H1 (cell line): ENCODE measurements at regions not wholly inside any gene's neighbourhood (a gene's known extent, or its start where the extent isn't known, plus 50 kb on each side); places are given as distances from the start of the nearest gene placed in this dataset.

Experiments
- CTCF ChIA-PET: fragments of 300-600 bp; sonication (Branson Sonifier 250); formaldehyde crosslinking; loops from one replicate; lab custom pipeline; 2021; ENCODE audit not compliant: partially characterized antibody; lab: Charles Lee
- POLR2A ChIA-PET: fragments of 300-600 bp; sonication (Branson Sonifier 250); formaldehyde crosslinking; loops from one replicate; lab custom pipeline; 2021; ENCODE audit warnings: inconsistent platforms; ENCODE audit not compliant: partially characterized antibody; lab: Charles Lee
- DNase-seq, 2 experiments: peaks; one replicate each; pipeline versions ENCODE4 v3.0.0 to v3.0.0-alpha.2; 2010 to 2022; ENCODE audit warnings: low spot score in 2 of 2, low read depth in 1 of 2, mixed read lengths in 1 of 2
- FAIRE-seq: peaks from 2 replicates; lab custom pipeline; 2011; peaks lifted over from hg19 to GRCh38; lab: Jason Lieb, UNC
- H2AFZ ChIP-seq: 2 replicates; pipeline ENCODE4 v1.8.1; 2012; ENCODE audit warnings: low read length, inconsistent platforms
- H2AK5ac ChIP-seq: 2 replicates; pipeline ENCODE4 v1.6.1; 2013; ENCODE audit warnings: low read depth, low read length
- H2BK120ac ChIP-seq: replicated peaks from 2 replicates; pipeline ENCODE3; 2013; ENCODE audit warnings: low read depth, low read length, inconsistent platforms
- H2BK12ac ChIP-seq: 2 replicates; pipeline ENCODE4 v1.6.1; 2013; ENCODE audit warnings: low read depth, low read length
- H2BK15ac ChIP-seq: 2 replicates; pipeline ENCODE4 v1.6.1; 2013; ENCODE audit warnings: low read length
- H2BK20ac ChIP-seq: 2 replicates; pipeline ENCODE4 v1.6.1; 2013; ENCODE audit warnings: low read length
- H2BK5ac ChIP-seq: 2 replicates; pipeline ENCODE4 v1.6.1; 2013; ENCODE audit warnings: low read depth, low read length
- H3K14ac ChIP-seq: 2 replicates; pipeline ENCODE4 v1.6.1; 2013; ENCODE audit warnings: inconsistent platforms; ENCODE audit not compliant: insufficient read length
- H3K18ac ChIP-seq: 2 replicates; pipeline ENCODE4 v1.6.1; 2013; ENCODE audit warnings: low read length; ENCODE audit errors: extremely low read depth
- H3K23ac ChIP-seq: 2 replicates; pipeline ENCODE4 v1.6.1; 2013; ENCODE audit warnings: inconsistent platforms; ENCODE audit not compliant: insufficient read length
- H3K23me2 ChIP-seq: 2 replicates; pipeline ENCODE4 v1.6.1; 2013; ENCODE audit warnings: low read depth, low read length
- H3K27ac ChIP-seq: 2 replicates; pipeline ENCODE4 v1.6.1; 2011; ENCODE audit warnings: low read depth, low read length, inconsistent platforms
- H3K27me3 ChIP-seq, 4 experiments: replicated peaks in 1 of 4; 1 replicate in 1 of 4; 2 replicates in 3 of 4; pipeline versions ENCODE4 v1.6.1 to v1.8.1; 2011 to 2013; ENCODE audit warnings: low read length in 3 of 4, mild to moderate bottlenecking in 3 of 4, inconsistent platforms in 2 of 4, mixed read lengths in 2 of 4, moderate library complexity in 1 of 4; ENCODE audit not compliant: control insufficient read depth in 3 of 4, insufficient read depth in 3 of 4; ENCODE audit errors: extremely low read depth in 1 of 4
- H3K36me3 ChIP-seq, 4 experiments: 2 replicates each; pipeline versions ENCODE4 v1.6.1 to v1.8.1; 2011 to 2013; ENCODE audit warnings: mild to moderate bottlenecking in 4 of 4, low read length in 3 of 4, moderate library complexity in 2 of 4, control low read depth in 1 of 4, inconsistent platforms in 1 of 4; ENCODE audit not compliant: insufficient read depth in 4 of 4, control insufficient read depth in 2 of 4
- H3K4ac ChIP-seq: replicated peaks from 2 replicates; pipeline ENCODE3; 2013; ENCODE audit warnings: low read length, low read depth, mixed read lengths, inconsistent platforms; ENCODE audit not compliant: insufficient read length
- H3K4me1 ChIP-seq, 4 experiments: replicated peaks in 1 of 4; 1 replicate in 1 of 4; 2 replicates in 3 of 4; pipeline versions ENCODE4 v1.6.1 to v1.8.1; 2011 to 2013; ENCODE audit warnings: low read length in 3 of 4, inconsistent platforms in 2 of 4, mixed read lengths in 1 of 4; ENCODE audit not compliant: insufficient read depth in 4 of 4, control insufficient read depth in 3 of 4
- H3K4me2 ChIP-seq, 2 experiments: 2 replicates each; pipeline versions ENCODE4 v1.6.1 to v1.8.1; 2011 to 2013; ENCODE audit warnings: low read depth in 2 of 2, low read length in 2 of 2, control low read depth in 1 of 2, inconsistent platforms in 1 of 2, mild to moderate bottlenecking in 1 of 2; ENCODE audit not compliant: insufficient read depth in 1 of 2
- H3K4me3 ChIP-seq, 4 experiments: fragments of 200-600, 300-600 bp in 1 of 4; sonication (generic), shearing (Covaris generic), sonication (Bioruptor Twin) in 1 of 4; 2 replicates each; pipeline versions ENCODE4 v1.5.1 to v1.8.1; 2011 to 2016; ENCODE audit warnings: low read length in 4 of 4, low read depth in 3 of 4, control low read depth in 2 of 4, inconsistent platforms in 2 of 4, mild to moderate bottlenecking in 2 of 4, mixed read lengths in 1 of 4, moderate library complexity in 1 of 4; ENCODE audit not compliant: insufficient read depth in 2 of 4; ENCODE audit errors: extremely low read depth in 1 of 4
- H3K56ac ChIP-seq: replicated peaks from 2 replicates; pipeline ENCODE3; 2013; ENCODE audit warnings: low read depth, mild to moderate bottlenecking, mixed read lengths, low read length, inconsistent platforms; ENCODE audit not compliant: insufficient read length
- H3K79me1 ChIP-seq: 2 replicates; pipeline ENCODE4 v1.6.1; 2013; ENCODE audit warnings: low read depth, low read length, control low read depth
- H3K79me2 ChIP-seq, 2 experiments: 2 replicates each; pipeline versions ENCODE4 v1.6.1 to v1.8.1; 2012 to 2013; ENCODE audit warnings: low read length in 2 of 2, mild to moderate bottlenecking in 2 of 2, inconsistent platforms in 1 of 2; ENCODE audit not compliant: insufficient read depth in 2 of 2, control insufficient read depth in 1 of 2
- H3K9ac ChIP-seq, 4 experiments: replicated peaks in 1 of 4; 1 replicate in 1 of 4; 2 replicates in 3 of 4; pipeline versions ENCODE4 v1.6.1 to v1.8.1; 2011 to 2013; ENCODE audit warnings: low read depth in 3 of 4, low read length in 3 of 4, control low read depth in 2 of 4, mild to moderate bottlenecking in 2 of 4, moderate library complexity in 2 of 4, inconsistent platforms in 1 of 4; ENCODE audit errors: extremely low read depth in 1 of 4
- H3K9me3 ChIP-seq, 2 experiments: 2 replicates each; pipeline versions ENCODE4 v1.6.1 to v1.8.1; 2012 to 2013; ENCODE audit warnings: mild to moderate bottlenecking in 2 of 2, moderate library complexity in 2 of 2, control low read depth in 1 of 2, inconsistent platforms in 1 of 2, low read depth in 1 of 2, low read length in 1 of 2, mixed read lengths in 1 of 2; ENCODE audit not compliant: insufficient read depth in 2 of 2
- H4K20me1 ChIP-seq, 2 experiments: replicated peaks in 1 of 2; 2 replicates each; pipeline versions ENCODE3 to v1.8.1; 2011 to 2013; ENCODE audit warnings: inconsistent platforms in 2 of 2, low read length in 2 of 2, mild to moderate bottlenecking in 1 of 2; ENCODE audit not compliant: insufficient read depth in 2 of 2, control insufficient read depth in 1 of 2
- H4K5ac ChIP-seq: 2 replicates; pipeline ENCODE4 v1.6.1; 2013; ENCODE audit warnings: low read length, low read depth, mixed read lengths, inconsistent platforms; ENCODE audit not compliant: insufficient read length
- H4K8ac ChIP-seq: 2 replicates; pipeline ENCODE4 v1.8.0; 2013; ENCODE audit warnings: mild to moderate bottlenecking, moderate library complexity, low read length, inconsistent platforms; ENCODE audit not compliant: insufficient read depth; ENCODE audit errors: extremely low read depth
- H4K91ac ChIP-seq: replicated peaks from 2 replicates; pipeline ENCODE3; 2013; ENCODE audit warnings: low read length, mixed read lengths, inconsistent platforms; ENCODE audit not compliant: insufficient read length
- CEBPB ChIP-seq: IDR thresholded peaks from 2 replicates; pipeline ENCODE4 v1.6.1; 2012; ENCODE audit warnings: low read depth, low read length
- CHD2 ChIP-seq: IDR thresholded peaks from 2 replicates; pipeline ENCODE4 v1.6.1; 2012; ENCODE audit warnings: low read length, improper control_type of control experiment
- CTBP2 ChIP-seq: IDR thresholded peaks from 2 replicates; pipeline ENCODE4 v1.7.0; 2011; ENCODE audit warnings: borderline replicate concordance, mild to moderate bottlenecking, moderate library complexity, mixed read lengths, low read length; ENCODE audit not compliant: insufficient read depth, insufficient read length
- JUND ChIP-seq: IDR thresholded peaks from 2 replicates; pipeline ENCODE4 v1.6.1; 2011; ENCODE audit warnings: mild to moderate bottlenecking, improper control_type of control experiment, low read length
- MAFK ChIP-seq: IDR thresholded peaks from 2 replicates; pipeline ENCODE4 v1.6.1; 2012; ENCODE audit warnings: low read depth, mild to moderate bottlenecking, improper control_type of control experiment, low read length
- RNF2 ChIP-seq: fragments of 200-900, 300-1000 bp; sonication (generic); IDR thresholded peaks from 2 replicates; pipeline ENCODE4 v1.7.1; 2016; ENCODE audit warnings: borderline replicate concordance, low read depth, mild to moderate bottlenecking, antibody characterized with exemption, low read length; ENCODE audit not compliant: poor library complexity, severe bottlenecking; ENCODE audit errors: missing control alignments
- SP4 ChIP-seq: IDR thresholded peaks from 2 replicates; pipeline ENCODE4 v1.6.1; 2012; ENCODE audit warnings: low read length, inconsistent platforms
- WGBS, 2 experiments: shearing (Covaris generic) in 1 of 2; methylation state at CpG; one replicate each; pipeline versions ENCODE4 v1.1.6 to v1.1.7; 2013 to 2015; ENCODE audit warnings: low lambda C conversion rate in 2 of 2, mixed read lengths in 2 of 2, inconsistent platforms in 1 of 2, low coverage in 1 of 2, missing lambda C conversion rate in 1 of 2; ENCODE audit not compliant: insufficient replicate concordance in 2 of 2, insufficient coverage in 1 of 2, insufficient read length in 1 of 2; ENCODE audit errors: extremely low coverage in 1 of 2, missing lambda C conversion rate in 1 of 2; 5-methylcytosine and 5-hydroxymethylcytosine counted together
- TF ChIP-seq, protein P1 (sequence below): IDR thresholded peaks from 2 replicates; pipeline ENCODE4 v1.6.1; 2011; ENCODE audit warnings: low read length, improper control_type of control experiment
- TF ChIP-seq, protein P2 (sequence below): IDR thresholded peaks from 2 replicates; pipeline ENCODE4 v1.6.1; 2011; ENCODE audit warnings: low read depth, mild to moderate bottlenecking, low read length; ENCODE audit not compliant: insufficient read depth

DNA sequence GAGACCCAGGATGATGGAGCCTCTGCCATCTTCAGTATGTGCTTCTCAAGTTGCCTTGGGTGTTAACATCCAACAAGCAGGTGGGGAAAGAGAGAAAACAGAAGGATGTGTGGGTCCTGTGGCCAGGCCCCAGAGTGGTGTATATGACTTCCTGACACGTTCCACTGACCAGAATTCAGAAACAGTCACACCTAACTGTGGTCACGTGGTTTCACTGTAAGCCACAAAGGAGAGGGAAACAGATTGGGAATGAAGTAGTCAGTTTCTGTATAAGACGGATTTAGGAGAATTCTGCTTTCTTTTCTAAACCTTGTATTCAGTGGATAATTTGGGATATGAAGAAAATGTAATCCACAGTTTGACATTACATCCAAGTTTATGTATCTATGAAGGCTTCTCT is 454.1 kb upstream of the IL12A start:
- no peak overlapping the region for H2BK15ac ChIP-seq
- no peaks in the 10 kb centered on the region for H3K79me1 ChIP-seq
- no peak overlapping the region for H3K27ac ChIP-seq
- H3K14ac ChIP-seq, result no peak overlapping the region
- no peak overlapping the region for H2BK12ac ChIP-seq
- no peak overlapping the region for H3K56ac ChIP-seq
- H2BK120ac ChIP-seq, result no peak overlapping the region
- no peak overlapping the region for H2BK20ac ChIP-seq
- DNase-seq (no peak), FAIRE-seq (no peak)
- no peaks in the 10 kb centered on the region for H3K4me1 ChIP-seq
- H3K79me2 ChIP-seq, result no peaks in the 10 kb centered on the region
- H4K5ac ChIP-seq, result no peak overlapping the region
- no peak overlapping the region for H3K23ac ChIP-seq
- H2AK5ac ChIP-seq, result no peak overlapping the region
- no peaks in the 10 kb centered on the region for H3K23me2 ChIP-seq
- no peak overlapping the region for H4K8ac ChIP-seq
- H4K20me1 ChIP-seq, result no peaks in the 10 kb centered on the region
- no peak overlapping the region for H4K91ac ChIP-seq
- H2BK5ac ChIP-seq, result no peak overlapping the region
- no peak overlapping the region for H3K4ac ChIP-seq
- CTCF ChIA-PET, result no interaction called here
- H3K4me3 ChIP-seq, result no peak overlapping the region
- no peak overlapping the region for H2AFZ ChIP-seq
- H3K9ac ChIP-seq, result no peak overlapping the region
- H3K36me3 ChIP-seq, result no peaks in the 10 kb centered on the region
- 83% methylated on average over 3 of the region's 3 CpGs; no CpG with 5 or more reads in 1 of the 2 experiments for WGBS, 2 experiments
- H3K18ac ChIP-seq, result no peak overlapping the region
- H3K4me2 ChIP-seq, result no peak overlapping the region
- H3K27me3 ChIP-seq, result no peaks in the 10 kb centered on the region
- POLR2A ChIA-PET, result interaction anchor here (0.5 kb wide), 1 partner anchor 833 kb away, joined by 3 read pairs; no protein-coding TSS in a partner anchor
- H3K9me3 ChIP-seq, result no peaks in the 10 kb centered on the region
- no peak for TF ChIP-seq CTBP2
- TF ChIP-seq MAFK, result no peak
- no peak for TF ChIP-seq CEBPB
- TF ChIP-seq, protein P1, sequence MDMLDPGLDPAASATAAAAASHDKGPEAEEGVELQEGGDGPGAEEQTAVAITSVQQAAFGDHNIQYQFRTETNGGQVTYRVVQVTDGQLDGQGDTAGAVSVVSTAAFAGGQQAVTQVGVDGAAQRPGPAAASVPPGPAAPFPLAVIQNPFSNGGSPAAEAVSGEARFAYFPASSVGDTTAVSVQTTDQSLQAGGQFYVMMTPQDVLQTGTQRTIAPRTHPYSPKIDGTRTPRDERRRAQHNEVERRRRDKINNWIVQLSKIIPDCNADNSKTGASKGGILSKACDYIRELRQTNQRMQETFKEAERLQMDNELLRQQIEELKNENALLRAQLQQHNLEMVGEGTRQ, result no peak
- no peak for TF ChIP-seq SP4
- TF ChIP-seq CHD2, result no peak
- TF ChIP-seq, protein P2, sequence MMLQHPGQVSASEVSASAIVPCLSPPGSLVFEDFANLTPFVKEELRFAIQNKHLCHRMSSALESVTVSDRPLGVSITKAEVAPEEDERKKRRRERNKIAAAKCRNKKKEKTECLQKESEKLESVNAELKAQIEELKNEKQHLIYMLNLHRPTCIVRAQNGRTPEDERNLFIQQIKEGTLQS, result no peak
- TF ChIP-seq RNF2, result no peak
- TF ChIP-seq JUND, result no peak
